H9 (cell line): ENCODE measurements at regions not wholly inside any gene's neighbourhood (a gene's known extent, or its start where the extent isn't known, plus 50 kb on each side); places are given as distances from the start of the nearest gene placed in this dataset.

Experiments used
- DNase-seq: peaks from one replicate; pipeline ENCODE4 v3.0.0-alpha.2; 2017
- H2AFZ ChIP-seq: one replicate; pipeline ENCODE4 v1.6.1; 2013; ENCODE audit warnings: mild to moderate bottlenecking, low read length, control low read depth, moderate library complexity
- H2AK5ac ChIP-seq: 2 replicates; pipeline ENCODE4 v1.6.1; 2013; ENCODE audit warnings: low read length, control low read depth, mixed read lengths; ENCODE audit not compliant: insufficient read length
- H2BK120ac ChIP-seq: one replicate; pipeline ENCODE4 v1.6.1; 2013; ENCODE audit warnings: low read depth, mild to moderate bottlenecking, low read length, control low read depth, inconsistent platforms; ENCODE audit not compliant: poor library complexity, severe bottlenecking
- H2BK12ac ChIP-seq: 2 replicates; pipeline ENCODE4 v1.6.1; 2013; ENCODE audit warnings: low read length, control low read depth, mixed read lengths, low read depth; ENCODE audit not compliant: insufficient read length
- H2BK15ac ChIP-seq: 2 replicates; pipeline ENCODE4 v1.6.1; 2013; ENCODE audit warnings: low read depth, low read length, control low read depth
- H2BK20ac ChIP-seq: one replicate; pipeline ENCODE4 v1.6.1; 2013; ENCODE audit warnings: low read depth, mild to moderate bottlenecking, low read length, control low read depth, inconsistent platforms; ENCODE audit not compliant: poor library complexity, severe bottlenecking
- H2BK5ac ChIP-seq: 2 replicates; pipeline ENCODE4 v1.6.1; 2013; ENCODE audit warnings: low read length, control low read depth, mixed read lengths; ENCODE audit not compliant: insufficient read length
- H3K14ac ChIP-seq: 2 replicates; pipeline ENCODE4 v1.6.1; 2013; ENCODE audit warnings: low read length, control low read depth; ENCODE audit not compliant: insufficient read depth
- H3K18ac ChIP-seq: 2 replicates; pipeline ENCODE4 v1.6.1; 2013; ENCODE audit warnings: low read depth, mild to moderate bottlenecking, mixed read lengths, low read length, control low read depth; ENCODE audit not compliant: insufficient read length
- H3K23ac ChIP-seq: 2 replicates; pipeline ENCODE4 v1.6.1; 2013; ENCODE audit warnings: low read length, control low read depth, mixed read lengths, low read depth; ENCODE audit not compliant: insufficient read length
- H3K23me2 ChIP-seq: 2 replicates; pipeline ENCODE4 v1.6.1; 2013; ENCODE audit warnings: low read depth, mild to moderate bottlenecking, mixed read lengths, low read length, control low read depth; ENCODE audit not compliant: insufficient read length, poor library complexity, severe bottlenecking
- H3K27ac ChIP-seq: 2 replicates; pipeline ENCODE4 v1.5.1; 2013; ENCODE audit warnings: low read length, control low read depth, mixed read lengths, low read depth; ENCODE audit not compliant: insufficient read length
- H3K27me3 ChIP-seq: 2 replicates; pipeline ENCODE4 v1.6.1; 2013; ENCODE audit warnings: low read length, control low read depth, inconsistent platforms; ENCODE audit not compliant: insufficient read depth
- H3K4ac ChIP-seq: 2 replicates; pipeline ENCODE4 v1.6.1; 2013; ENCODE audit warnings: low read depth, mild to moderate bottlenecking, control low read depth, inconsistent platforms, low read length, moderate library complexity
- H3K4me1 ChIP-seq: 2 replicates; pipeline ENCODE4 v1.6.1; 2013; ENCODE audit warnings: low read length, control low read depth, inconsistent platforms; ENCODE audit not compliant: insufficient read depth
- H3K4me2 ChIP-seq: 2 replicates; pipeline ENCODE4 v1.6.1; 2013; ENCODE audit warnings: low read length, control low read depth, mixed read lengths; ENCODE audit not compliant: insufficient read length, insufficient read depth
- H3K56ac ChIP-seq: 2 replicates; pipeline ENCODE4 v1.6.1; 2013; ENCODE audit warnings: low read depth, mild to moderate bottlenecking, mixed read lengths, low read length, control low read depth; ENCODE audit not compliant: insufficient read length
- H3K79me1 ChIP-seq: 2 replicates; pipeline ENCODE4 v1.6.1; 2013; ENCODE audit warnings: low read depth, mild to moderate bottlenecking, moderate library complexity, low read length, control low read depth, inconsistent platforms; ENCODE audit not compliant: insufficient read depth, poor library complexity, severe bottlenecking
- H3K79me2 ChIP-seq: 2 replicates; pipeline ENCODE4 v1.6.1; 2013; ENCODE audit warnings: low read length, control low read depth, inconsistent platforms; ENCODE audit not compliant: insufficient read depth
- H3K9ac ChIP-seq: 2 replicates; pipeline ENCODE4 v1.6.1; 2013; ENCODE audit warnings: low read length, control low read depth, mixed read lengths; ENCODE audit not compliant: insufficient read length; ENCODE audit errors: extremely low read depth
- H3K9me3 ChIP-seq: one replicate; pipeline ENCODE4 v1.6.1; 2013; ENCODE audit warnings: low read depth, low read length, inconsistent platforms; ENCODE audit not compliant: control insufficient read depth
- H3T11ph ChIP-seq: one replicate; pipeline ENCODE4 v1.6.1; 2013; ENCODE audit warnings: mild to moderate bottlenecking, low read length, control low read depth, inconsistent platforms
- H4K20me1 ChIP-seq: one replicate; pipeline ENCODE4 v1.6.1; 2013; ENCODE audit not compliant: control insufficient read depth, insufficient read length, insufficient read depth
- H4K5ac ChIP-seq: 2 replicates; pipeline ENCODE4 v1.6.1; 2013; ENCODE audit warnings: low read depth, mild to moderate bottlenecking, mixed read lengths, low read length, control low read depth; ENCODE audit not compliant: insufficient read length
- H4K8ac ChIP-seq: replicated peaks from 2 replicates; pipeline ENCODE4 v1.6.1; 2013; ENCODE audit warnings: low read length, control low read depth, mixed read lengths, low read depth; ENCODE audit not compliant: insufficient read length
- H4K91ac ChIP-seq: 2 replicates; pipeline ENCODE4 v1.6.1; 2013; ENCODE audit warnings: low read depth, mild to moderate bottlenecking, moderate library complexity, mixed read lengths, low read length, control low read depth; ENCODE audit not compliant: insufficient read length
- H3K27ac Mint-ChIP-seq, 3 experiments: 2 replicates in 2 of 3; 3 replicates in 1 of 3; pipeline ENCODE4 v1.8.0; 2020 to 2021; ENCODE audit warnings: mixed read lengths in 3 of 3, mild to moderate bottlenecking in 1 of 3, moderate library complexity in 1 of 3
- H3K27me3 Mint-ChIP-seq: 2 replicates; pipeline ENCODE4 v1.8.0; 2021; ENCODE audit warnings: low read depth, mild to moderate bottlenecking, moderate library complexity, mixed read lengths
- H3K36me3 Mint-ChIP-seq, 3 experiments: 2 replicates in 2 of 3; 3 replicates in 1 of 3; pipeline ENCODE4 v1.8.0; 2020 to 2021; ENCODE audit warnings: low read depth in 3 of 3, mixed read lengths in 3 of 3; ENCODE audit not compliant: insufficient read depth in 1 of 3
- H3K4me1 Mint-ChIP-seq, 2 experiments: 2 replicates each; pipeline ENCODE4 v1.8.0; 2020; ENCODE audit warnings: mixed read lengths in 2 of 2
- H3K4me3 Mint-ChIP-seq, 2 experiments: 2 replicates in 1 of 2; 3 replicates in 1 of 2; pipeline ENCODE4 v1.8.0; 2020 to 2021; ENCODE audit warnings: mild to moderate bottlenecking in 2 of 2, mixed read lengths in 2 of 2, moderate library complexity in 1 of 2
- H3K9me3 Mint-ChIP-seq, 2 experiments: 2 replicates in 1 of 2; 3 replicates in 1 of 2; pipeline ENCODE4 v1.8.0; 2020; ENCODE audit warnings: mild to moderate bottlenecking in 2 of 2, mixed read lengths in 2 of 2, moderate library complexity in 1 of 2
- WGBS: extraction: QIAGEN DNeasy Blood & Tissue Kit; methylation state at CpG from one replicate; pipeline ENCODE4 v1.1.7; 2013; ENCODE audit warnings: missing lambda C conversion rate, low lambda C conversion rate, mixed read lengths; ENCODE audit not compliant: insufficient read length; ENCODE audit errors: extremely low coverage; 5-methylcytosine and 5-hydroxymethylcytosine counted together
- TF ChIP-seq, protein P1 (sequence below): fragments of 200-600 bp; sonication (generic); conservative IDR thresholded peaks from 3 replicates; pipeline ENCODE4 v1.8.0; 2021; ENCODE audit warnings: antibody characterized with exemption, mild to moderate bottlenecking

GRCh38 chr3:89740080-89740880 is 632.9 kb downstream of the EPHA3 start:
- Histone ChIP-seq H4K8ac (no peak overlapping the region), H3K14ac (no peak overlapping the region), H2BK15ac (no peak overlapping the region), H2BK12ac (no peak overlapping the region), H4K91ac (no peak overlapping the region), H3K23ac (no peak overlapping the region), H2BK5ac (no peak overlapping the region), H2BK120ac (no peak overlapping the region), H3K9me3 (no peaks in the 10 kb centered on the region), H3K27me3 (no peaks in the 10 kb centered on the region), H4K5ac (no peak overlapping the region), H3T11ph (no peak overlapping the region), H4K20me1 (no peaks in the 10 kb centered on the region), H2BK20ac (no peak overlapping the region), H3K56ac (no peak overlapping the region), H3K18ac (no peak overlapping the region), H3K79me2 (no peaks in the 10 kb centered on the region), H3K23me2 (no peaks in the 10 kb centered on the region), H3K79me1 (no peaks in the 10 kb centered on the region), H3K9ac (no peak overlapping the region), H3K27ac (no peak overlapping the region), H3K4ac (no peak overlapping the region), H2AK5ac (no peak overlapping the region), H2AFZ (no peak overlapping the region), H3K4me1 (no peaks in the 10 kb centered on the region; the same call in 1 of the 2 replicates), H3K4me2 (no peak overlapping the region)
- no peaks in the 10 kb centered on the region for H3K36me3 Mint-ChIP-seq
- TF ChIP-seq, protein P1, sequence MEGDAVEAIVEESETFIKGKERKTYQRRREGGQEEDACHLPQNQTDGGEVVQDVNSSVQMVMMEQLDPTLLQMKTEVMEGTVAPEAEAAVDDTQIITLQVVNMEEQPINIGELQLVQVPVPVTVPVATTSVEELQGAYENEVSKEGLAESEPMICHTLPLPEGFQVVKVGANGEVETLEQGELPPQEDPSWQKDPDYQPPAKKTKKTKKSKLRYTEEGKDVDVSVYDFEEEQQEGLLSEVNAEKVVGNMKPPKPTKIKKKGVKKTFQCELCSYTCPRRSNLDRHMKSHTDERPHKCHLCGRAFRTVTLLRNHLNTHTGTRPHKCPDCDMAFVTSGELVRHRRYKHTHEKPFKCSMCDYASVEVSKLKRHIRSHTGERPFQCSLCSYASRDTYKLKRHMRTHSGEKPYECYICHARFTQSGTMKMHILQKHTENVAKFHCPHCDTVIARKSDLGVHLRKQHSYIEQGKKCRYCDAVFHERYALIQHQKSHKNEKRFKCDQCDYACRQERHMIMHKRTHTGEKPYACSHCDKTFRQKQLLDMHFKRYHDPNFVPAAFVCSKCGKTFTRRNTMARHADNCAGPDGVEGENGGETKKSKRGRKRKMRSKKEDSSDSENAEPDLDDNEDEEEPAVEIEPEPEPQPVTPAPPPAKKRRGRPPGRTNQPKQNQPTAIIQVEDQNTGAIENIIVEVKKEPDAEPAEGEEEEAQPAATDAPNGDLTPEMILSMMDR: no peak
- no peak overlapping the region for H3K27ac Mint-ChIP-seq
- no peaks in the 10 kb centered on the region for H3K27me3 Mint-ChIP-seq
- H3K4me3 Mint-ChIP-seq: no peak overlapping the region
- no peaks in the 10 kb centered on the region for H3K9me3 Mint-ChIP-seq
- H3K4me1 Mint-ChIP-seq: peaks cover 17% of the 10 kb centered on the region in 2 experiments
- no peak for DNase-seq
- no CpG with 5 or more reads among the region's 1 CpG for WGBS
